ENCODE measurements at regions not wholly inside any gene's neighbourhood (a gene's known extent, or its start where the extent isn't known, plus 50 kb on each side); places are given as distances from the start of the nearest gene placed in this dataset.

DNA sequence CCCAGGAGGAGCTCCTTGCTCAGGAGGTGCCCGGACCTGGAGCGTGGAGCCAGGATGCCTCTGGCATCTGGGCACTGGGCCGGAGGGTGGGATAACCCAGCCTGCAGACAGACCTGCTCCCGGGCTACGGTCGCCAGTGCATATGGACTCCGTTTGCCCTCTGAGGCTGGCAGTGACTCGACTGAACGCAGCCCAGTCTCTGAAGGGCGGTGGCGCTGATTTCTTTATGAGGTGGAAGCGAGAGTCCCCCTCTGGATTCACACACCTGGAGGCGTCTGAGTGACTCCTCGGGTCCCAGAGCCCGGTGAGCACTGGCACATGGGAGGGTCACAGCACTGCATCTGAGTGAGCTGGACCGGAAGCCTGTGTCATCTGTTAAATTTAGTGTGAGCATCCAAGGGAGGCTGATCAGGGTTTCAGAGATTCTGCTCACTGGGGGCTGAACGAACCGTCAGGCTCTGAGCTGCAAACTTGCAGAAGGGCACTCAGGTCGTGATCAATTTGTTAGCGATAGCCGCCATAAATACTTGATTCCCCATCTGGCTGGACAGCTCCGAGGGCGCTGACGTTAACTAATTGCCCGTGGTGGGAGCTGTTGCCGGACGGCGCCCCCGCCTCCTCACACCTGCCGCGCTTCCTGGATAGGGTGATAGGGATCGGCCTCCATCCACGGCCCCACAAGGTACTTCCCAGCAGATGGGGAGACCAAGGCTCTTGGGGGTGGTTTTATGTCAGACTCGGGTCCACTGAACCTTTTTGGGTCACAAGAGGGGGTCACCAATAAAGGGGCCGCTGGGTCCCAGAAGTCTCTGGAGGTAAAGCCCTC lies 60.7 kb upstream of the TTC34 start:
- no peak overlapping the region for H3K27ac Mint-ChIP-seq
- peaks cover 7% of the 10 kb centered on the region for H3K9me3 Mint-ChIP-seq
- no peak overlapping the region for H3K4me3 Mint-ChIP-seq
- ATAC-seq, result no peak
- H3K4me1 Mint-ChIP-seq, result no peaks in the 10 kb centered on the region
- H3K36me3 Mint-ChIP-seq, result no peaks in the 10 kb centered on the region
- peaks cover 20% of the 10 kb centered on the region for H3K27me3 Mint-ChIP-seq

DNA sequence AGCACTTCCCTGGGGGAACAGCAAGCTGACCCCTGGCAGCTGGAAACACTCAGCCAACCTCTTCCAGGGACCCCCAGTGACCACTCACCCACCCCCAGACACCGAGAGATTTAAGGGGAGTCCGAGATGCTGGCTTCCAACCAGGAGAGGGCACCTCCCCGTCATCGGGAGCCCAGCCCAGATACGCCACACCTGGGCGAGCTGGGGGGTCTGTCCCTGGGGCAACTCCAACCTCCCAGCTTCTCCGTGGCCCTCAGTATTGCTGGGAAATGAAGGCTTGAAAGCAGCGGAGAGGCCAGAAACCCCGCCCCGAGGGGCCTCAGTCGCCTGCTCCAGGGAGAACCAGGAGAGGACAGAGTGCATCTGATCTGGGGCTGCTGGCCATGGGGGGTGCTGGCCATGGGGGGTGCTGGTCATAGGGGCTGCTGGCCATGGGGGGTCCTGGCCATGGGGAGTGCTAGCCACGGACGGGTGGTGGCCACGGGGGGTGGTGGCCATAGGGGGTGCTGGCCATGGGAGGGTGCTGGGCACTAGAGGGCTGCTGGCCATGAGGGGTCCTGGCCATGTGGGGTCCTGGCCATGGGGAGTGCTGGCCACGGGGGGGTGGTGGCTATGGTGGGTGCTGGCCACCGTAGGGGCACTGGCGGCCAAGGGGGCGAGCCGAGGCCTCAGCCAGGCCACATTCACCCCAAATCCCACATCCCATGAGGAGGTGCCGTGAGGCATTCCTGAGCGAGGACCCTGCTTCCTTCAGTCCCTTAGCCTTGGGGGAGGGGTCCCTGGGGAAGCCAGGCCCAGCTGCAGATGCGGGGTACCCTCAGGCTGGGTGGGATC lies 61.5 kb upstream of the TTC34 start:
- Mint-ChIP-seq H3K27ac (no peak overlapping the region), H3K9me3 (peaks cover 7% of the 10 kb centered on the region), H3K36me3 (no peaks in the 10 kb centered on the region), H3K4me1 (no peaks in the 10 kb centered on the region), H3K27me3 (peaks cover 23% of the 10 kb centered on the region), H3K4me3 (no peak overlapping the region)
- ATAC-seq, result no peak

DNA sequence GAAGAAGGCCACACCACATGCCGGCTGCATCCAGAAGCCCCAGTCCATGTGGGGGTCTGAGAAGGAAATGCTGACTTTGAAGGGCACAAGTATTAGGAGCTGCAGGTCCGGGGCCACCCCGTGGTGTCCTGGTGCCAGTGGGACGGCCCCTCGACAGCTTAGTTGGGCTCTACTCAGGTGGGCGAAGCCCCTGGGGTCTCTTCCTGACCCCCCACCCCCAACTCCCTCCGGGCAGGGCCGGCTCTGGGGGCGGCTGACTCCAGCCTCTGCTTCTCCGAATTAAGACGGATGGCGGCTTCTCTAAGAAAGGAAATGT lies 62.1 kb upstream of the TTC34 start:
- ATAC-seq, result no peak
- peaks cover 23% of the 10 kb centered on the region for H3K27me3 Mint-ChIP-seq

GRCh38 chr1:2864203-2864905 lies 62.9 kb upstream of the TTC34 start:
- peaks cover 23% of the 10 kb centered on the region for H3K27me3 Mint-ChIP-seq
- no peaks in the 10 kb centered on the region for H3K4me1 Mint-ChIP-seq
- no peak overlapping the region for H3K27ac Mint-ChIP-seq
- H3K36me3 Mint-ChIP-seq, result no peaks in the 10 kb centered on the region
- ATAC-seq, result no peak
- no peak overlapping the region for H3K4me3 Mint-ChIP-seq
- no peaks in the 10 kb centered on the region for H3K9me3 Mint-ChIP-seq

More for the DNA sequence above, 62.1 kb upstream of the TTC34 start:
- Mint-ChIP-seq H3K36me3 (no peaks in the 10 kb centered on the region), H3K27ac (no peak overlapping the region), H3K4me1 (no peaks in the 10 kb centered on the region), H3K4me3 (no peak overlapping the region), H3K9me3 (peaks cover 7% of the 10 kb centered on the region)

- Mint-ChIP-seq H3K4me1 (no peaks in the 10 kb centered on the region), H3K4me3 (no peak overlapping the region)
Measured at GRCh38 chr1:2865000-2865399, 63.5 kb upstream of the TTC34 start.

GRCh38 chr1:2865571-2866421 lies 64.3 kb upstream of the TTC34 start:
- H3K27me3 Mint-ChIP-seq, result peaks cover 23% of the 10 kb centered on the region
- no peaks in the 10 kb centered on the region for H3K4me1 Mint-ChIP-seq
- H3K27ac Mint-ChIP-seq, result no peak overlapping the region
- no peak for ATAC-seq
- no peak overlapping the region for H3K4me3 Mint-ChIP-seq
- no peaks in the 10 kb centered on the region for H3K36me3 Mint-ChIP-seq
- H3K9me3 Mint-ChIP-seq, result peaks cover 3% of the 10 kb centered on the region

More at GRCh38 chr1:2865000-2865399, 63.5 kb upstream of the TTC34 start:
- Mint-ChIP-seq H3K27me3 (peaks cover 23% of the 10 kb centered on the region), H3K9me3 (no peaks in the 10 kb centered on the region), H3K27ac (no peak overlapping the region), H3K36me3 (no peaks in the 10 kb centered on the region)
- no peak for ATAC-seq

DNA sequence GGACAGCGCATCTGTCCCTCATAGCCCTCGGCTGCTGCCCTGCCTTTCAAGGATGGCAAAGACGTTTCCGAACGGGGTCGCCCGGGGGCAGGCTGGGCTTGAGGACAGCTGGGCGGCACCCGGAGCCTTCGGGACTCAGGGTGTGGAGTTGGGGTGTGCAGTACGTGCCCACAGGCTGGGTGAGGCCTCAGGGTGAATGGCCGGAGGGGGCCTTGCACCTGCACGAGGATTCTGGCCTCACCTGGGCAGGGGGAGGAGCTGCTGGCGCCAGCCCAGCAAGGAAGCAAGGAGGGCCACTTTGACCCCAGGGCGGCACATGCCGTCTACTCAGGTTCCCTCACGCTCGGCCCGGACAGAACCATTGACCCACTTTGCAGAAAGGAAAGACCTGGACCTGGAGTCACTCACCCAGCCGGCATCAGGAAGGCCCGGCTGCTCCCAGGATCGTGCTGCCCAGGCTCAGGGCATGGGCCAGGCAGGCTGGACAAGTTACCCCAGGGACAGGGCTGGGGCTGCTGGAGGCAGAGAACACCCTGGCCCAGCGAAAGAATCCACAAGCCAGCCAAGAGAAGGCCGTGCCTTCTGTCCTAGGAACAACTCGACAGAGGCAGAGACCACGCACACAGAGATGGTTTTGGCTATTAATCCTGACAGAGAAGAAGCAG lies 65.1 kb upstream of the TTC34 start:
- H3K27me3 Mint-ChIP-seq, result peaks cover 23% of the 10 kb centered on the region
- H3K4me3 Mint-ChIP-seq, result no peak overlapping the region
- peaks cover 7% of the 10 kb centered on the region for H3K9me3 Mint-ChIP-seq
- no peak for ATAC-seq
- H3K27ac Mint-ChIP-seq, result no peak overlapping the region
- H3K4me1 Mint-ChIP-seq, result no peaks in the 10 kb centered on the region
- no peaks in the 10 kb centered on the region for H3K36me3 Mint-ChIP-seq

- no peak overlapping the region for H3K27ac Mint-ChIP-seq
- ATAC-seq, result no peak
- no peaks in the 10 kb centered on the region for H3K4me1 Mint-ChIP-seq
- no peak overlapping the region for H3K4me3 Mint-ChIP-seq
- peaks cover 8% of the 10 kb centered on the region for H3K9me3 Mint-ChIP-seq
- H3K27me3 Mint-ChIP-seq, result peaks cover 23% of the 10 kb centered on the region
- no peaks in the 10 kb centered on the region for H3K36me3 Mint-ChIP-seq
Measured at GRCh38 chr1:2867087-2867425, 65.6 kb upstream of the TTC34 start.

DNA sequence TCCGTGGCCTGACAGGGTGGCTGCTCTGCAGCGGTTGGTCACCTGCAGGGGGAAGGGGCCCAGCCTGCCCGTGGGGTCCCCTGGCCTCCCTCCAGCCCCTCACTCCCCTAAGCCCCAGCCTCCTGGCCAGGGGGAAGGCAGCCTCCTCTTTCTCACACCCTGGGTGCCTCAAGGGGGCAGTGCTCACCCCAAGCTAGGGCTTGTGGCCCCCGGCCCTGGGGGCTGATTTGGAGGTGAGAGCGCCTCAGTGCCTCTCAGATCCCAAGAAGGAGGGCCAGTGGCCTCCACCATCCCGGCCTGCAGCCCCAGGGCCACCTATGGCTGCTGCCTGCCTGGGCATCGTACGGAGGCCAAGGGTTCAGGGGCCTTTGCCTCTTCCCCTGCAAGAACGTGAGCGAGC lies 66.4 kb upstream of the TTC34 start:
- Mint-ChIP-seq H3K4me1 (no peaks in the 10 kb centered on the region), H3K27me3 (peaks cover 23% of the 10 kb centered on the region), H3K9me3 (peaks cover 9% of the 10 kb centered on the region), H3K27ac (no peak overlapping the region), H3K36me3 (peaks cover 1% of the 10 kb centered on the region), H3K4me3 (no peak overlapping the region)
- ATAC-seq, result no peak

DNA sequence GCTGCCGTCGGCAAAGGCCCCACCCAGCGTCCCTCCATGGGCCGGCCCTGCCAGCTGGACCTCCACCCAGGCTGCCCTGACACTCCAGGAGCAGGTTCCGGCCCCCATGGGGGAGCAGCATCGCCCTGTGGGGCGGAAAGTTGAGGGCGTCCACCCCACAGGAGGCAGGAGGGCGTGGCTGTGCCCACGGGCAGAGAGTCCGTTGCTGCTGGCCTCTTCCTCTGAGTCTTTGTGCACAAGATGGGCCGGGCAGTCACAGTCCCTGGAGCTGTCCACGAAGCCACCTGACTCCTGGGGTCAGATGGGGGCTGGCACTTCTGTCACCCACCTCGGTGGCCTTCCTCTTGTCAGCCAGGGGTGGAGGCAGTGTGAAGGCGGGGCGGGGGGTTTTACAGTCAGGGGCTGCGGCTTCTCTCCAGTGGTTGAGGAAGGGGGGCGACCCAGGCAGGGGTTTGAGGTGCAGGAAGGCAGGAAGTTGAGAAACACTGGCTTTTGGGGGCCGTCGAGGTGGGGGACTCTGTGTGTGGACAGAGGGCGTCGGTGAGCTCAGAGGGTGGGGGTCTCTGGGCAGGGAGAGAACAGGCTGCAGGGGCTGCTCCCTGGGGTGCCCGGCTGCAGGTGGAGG lies 67.2 kb upstream of the TTC34 start:
- peaks cover 23% of the 10 kb centered on the region for H3K27me3 Mint-ChIP-seq
- no peak overlapping the region for H3K27ac Mint-ChIP-seq
- no peaks in the 10 kb centered on the region for H3K4me1 Mint-ChIP-seq
- H3K9me3 Mint-ChIP-seq, result peaks cover 15% of the 10 kb centered on the region
- no peak overlapping the region for H3K4me3 Mint-ChIP-seq
- ATAC-seq, result no peak
- peaks cover 7% of the 10 kb centered on the region for H3K36me3 Mint-ChIP-seq

DNA sequence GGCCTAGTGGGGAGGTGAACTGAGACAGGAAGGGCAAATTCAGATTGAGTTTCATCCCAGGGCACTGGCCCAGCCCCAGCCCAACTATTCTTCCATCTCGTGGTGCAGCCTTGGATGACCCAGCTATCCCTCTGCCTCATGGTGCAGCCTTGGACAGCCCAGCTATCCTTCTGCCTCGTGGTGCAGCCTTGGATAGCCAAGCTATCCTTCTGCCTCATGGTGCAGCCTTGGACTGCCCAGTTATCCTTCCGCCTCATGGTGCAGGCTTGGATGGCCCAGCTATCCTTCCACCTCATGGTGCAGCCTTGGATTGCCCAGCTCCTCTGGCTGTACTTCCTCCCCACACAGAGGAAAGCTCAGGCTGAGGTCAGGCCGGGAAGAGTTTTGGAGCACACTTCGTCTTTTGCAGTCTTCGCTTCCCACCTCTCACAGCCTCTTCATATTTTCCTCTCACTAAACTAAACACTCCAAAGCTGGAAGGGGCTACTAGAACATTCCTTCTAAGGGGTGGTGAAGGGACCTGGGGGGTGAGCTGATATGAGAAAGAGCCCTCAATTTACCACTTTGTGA lies 69.8 kb upstream of the TTC34 start:
- H3K27me3 Mint-ChIP-seq, result peaks cover 12% of the 10 kb centered on the region
- H3K9me3 Mint-ChIP-seq, result peaks cover 15% of the 10 kb centered on the region
- H3K27ac Mint-ChIP-seq, result no peak overlapping the region

DNA sequence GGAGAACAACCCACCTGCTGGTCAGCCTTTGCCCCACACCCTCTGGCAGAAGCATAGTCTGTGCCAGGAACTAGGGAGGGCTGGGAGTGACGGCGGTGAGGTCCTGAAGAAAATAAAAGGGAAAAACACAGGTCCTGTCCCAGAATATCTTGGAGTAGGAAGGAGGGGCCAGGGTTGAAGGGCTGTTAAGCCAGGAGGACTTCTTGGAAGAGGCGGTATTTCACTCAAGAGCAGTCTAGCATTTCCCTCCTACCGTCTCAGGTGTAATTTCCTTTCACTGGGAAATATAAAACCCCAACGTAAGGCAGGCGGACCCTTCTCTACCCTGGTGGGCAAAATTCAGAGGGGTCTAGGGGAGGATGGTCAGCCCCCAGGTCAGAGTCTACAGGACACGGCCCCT lies 72.7 kb upstream of the TTC34 start:
- H3K27ac Mint-ChIP-seq, result no peak overlapping the region
- H3K27me3 Mint-ChIP-seq, result peaks cover 15% of the 10 kb centered on the region
- peaks cover 15% of the 10 kb centered on the region for H3K9me3 Mint-ChIP-seq
- H3K36me3 Mint-ChIP-seq, result peaks cover 7% of the 10 kb centered on the region
- no peaks in the 10 kb centered on the region for H3K4me1 Mint-ChIP-seq
- ATAC-seq, result no peak
- H3K4me3 Mint-ChIP-seq, result no peak overlapping the region

More for the DNA sequence above, 69.8 kb upstream of the TTC34 start:
- Mint-ChIP-seq H3K4me1 (no peaks in the 10 kb centered on the region), H3K36me3 (peaks cover 7% of the 10 kb centered on the region), H3K4me3 (no peak overlapping the region)
- ATAC-seq, result no peak

- H3K27ac Mint-ChIP-seq, result no peak overlapping the region
- H3K4me1 Mint-ChIP-seq, result no peaks in the 10 kb centered on the region
- H3K4me3 Mint-ChIP-seq, result no peak overlapping the region
- peaks cover 15% of the 10 kb centered on the region for H3K9me3 Mint-ChIP-seq
- no peak for ATAC-seq
- H3K27me3 Mint-ChIP-seq, result peaks cover 18% of the 10 kb centered on the region
- H3K36me3 Mint-ChIP-seq, result peaks cover 7% of the 10 kb centered on the region
Measured at GRCh38 chr1:2874607-2875480, 73.4 kb upstream of the TTC34 start.

Data from stimulated activated memory B cell treated with anti-CD40 and anti-IgM and Interleukin-4, amounts not matched to agents 10 μg/mL and 1 μg/mL and 100 μg/mL, for 72 hours (primary cell).